Glutamatergic neuron (in vitro differentiated cells): ENCODE measurements at regions not wholly inside any gene's neighbourhood (a gene's known extent, or its start where the extent isn't known, plus 50 kb on each side); places are given as distances from the start of the nearest gene placed in this dataset.

ENCODE experiments used
- DNase-seq: peaks from one replicate; pipeline ENCODE4 v3.0.0; 2022
- H3K27ac Mint-ChIP-seq: one replicate; pipeline ENCODE4 v1.8.0; 2020; ENCODE audit warnings: mild to moderate bottlenecking, mixed read lengths, inconsistent platforms; ENCODE audit not compliant: unreplicated experiment
- H3K27me3 Mint-ChIP-seq: one replicate; pipeline ENCODE4 v1.8.0; 2020; ENCODE audit warnings: mild to moderate bottlenecking, moderate library complexity, mixed read lengths, inconsistent platforms; ENCODE audit not compliant: unreplicated experiment
- H3K36me3 Mint-ChIP-seq: one replicate; pipeline ENCODE4 v1.8.0; 2020; ENCODE audit warnings: mild to moderate bottlenecking, mixed read lengths, inconsistent platforms; ENCODE audit not compliant: unreplicated experiment
- H3K4me1 Mint-ChIP-seq: one replicate; pipeline ENCODE4 v1.8.0; 2020; ENCODE audit warnings: mild to moderate bottlenecking, low read depth, mixed read lengths, inconsistent platforms; ENCODE audit not compliant: unreplicated experiment
- H3K4me3 Mint-ChIP-seq: one replicate; pipeline ENCODE4 v1.8.0; 2020; ENCODE audit warnings: mild to moderate bottlenecking, mixed read lengths, inconsistent platforms; ENCODE audit not compliant: unreplicated experiment
- H3K9me3 Mint-ChIP-seq: one replicate; pipeline ENCODE4 v1.8.0; 2020; ENCODE audit warnings: mild to moderate bottlenecking, moderate library complexity, mixed read lengths, inconsistent platforms; ENCODE audit not compliant: unreplicated experiment
- TF ChIP-seq, protein P1 (sequence below): fragments of 200-600 bp; sonication (generic); IDR thresholded peaks from one replicate; pipeline ENCODE4 v1.5.0; 2021; ENCODE audit not compliant: partially characterized antibody, unreplicated experiment

DNA sequence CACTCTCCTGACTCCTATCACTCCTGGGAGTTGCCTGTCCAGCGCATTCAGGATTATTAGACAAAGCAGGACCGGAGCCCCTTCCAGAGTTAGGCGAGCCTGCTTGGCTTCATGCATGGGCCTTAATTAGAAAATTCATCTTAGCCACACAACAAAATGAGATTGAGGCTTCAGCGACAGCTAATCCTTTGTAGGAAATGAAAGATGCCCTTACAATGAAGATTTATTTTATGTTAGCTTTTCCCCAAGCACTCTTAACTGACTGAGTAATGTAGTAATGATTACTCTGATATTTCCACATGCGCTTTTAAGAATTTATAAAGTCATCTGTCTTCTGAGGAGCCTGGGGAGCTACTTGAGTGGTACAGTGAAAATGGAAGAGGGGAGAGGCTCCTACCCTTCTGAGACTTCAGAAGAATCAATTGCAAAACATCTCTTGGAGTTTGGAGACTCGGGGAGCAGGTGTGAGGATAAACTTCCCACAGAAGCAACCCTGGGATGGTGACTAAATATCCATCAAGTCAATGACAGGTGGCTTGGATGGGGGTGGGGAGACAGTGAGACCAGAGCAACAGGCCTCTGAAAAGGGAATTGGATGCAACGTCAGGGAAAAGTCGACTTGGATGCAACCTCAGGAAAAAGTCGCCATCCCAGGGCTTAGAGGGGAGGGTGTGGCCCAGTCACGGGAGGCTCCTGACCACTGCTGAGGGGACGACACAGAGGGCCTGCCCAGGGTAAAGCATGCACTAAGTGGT is 434.5 kb upstream of the B3GAT1 start:
- peaks cover 3% of the 10 kb centered on the region for H3K9me3 Mint-ChIP-seq
- no peaks in the 10 kb centered on the region for H3K36me3 Mint-ChIP-seq
- no peak overlapping the region for H3K4me3 Mint-ChIP-seq
- DNase-seq, result no peak
- H3K4me1 Mint-ChIP-seq, result peaks cover 14% of the 10 kb centered on the region
- TF ChIP-seq, protein P1, sequence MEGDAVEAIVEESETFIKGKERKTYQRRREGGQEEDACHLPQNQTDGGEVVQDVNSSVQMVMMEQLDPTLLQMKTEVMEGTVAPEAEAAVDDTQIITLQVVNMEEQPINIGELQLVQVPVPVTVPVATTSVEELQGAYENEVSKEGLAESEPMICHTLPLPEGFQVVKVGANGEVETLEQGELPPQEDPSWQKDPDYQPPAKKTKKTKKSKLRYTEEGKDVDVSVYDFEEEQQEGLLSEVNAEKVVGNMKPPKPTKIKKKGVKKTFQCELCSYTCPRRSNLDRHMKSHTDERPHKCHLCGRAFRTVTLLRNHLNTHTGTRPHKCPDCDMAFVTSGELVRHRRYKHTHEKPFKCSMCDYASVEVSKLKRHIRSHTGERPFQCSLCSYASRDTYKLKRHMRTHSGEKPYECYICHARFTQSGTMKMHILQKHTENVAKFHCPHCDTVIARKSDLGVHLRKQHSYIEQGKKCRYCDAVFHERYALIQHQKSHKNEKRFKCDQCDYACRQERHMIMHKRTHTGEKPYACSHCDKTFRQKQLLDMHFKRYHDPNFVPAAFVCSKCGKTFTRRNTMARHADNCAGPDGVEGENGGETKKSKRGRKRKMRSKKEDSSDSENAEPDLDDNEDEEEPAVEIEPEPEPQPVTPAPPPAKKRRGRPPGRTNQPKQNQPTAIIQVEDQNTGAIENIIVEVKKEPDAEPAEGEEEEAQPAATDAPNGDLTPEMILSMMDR, result no peak
- no peak overlapping the region for H3K27ac Mint-ChIP-seq
- peaks cover 4% of the 10 kb centered on the region for H3K27me3 Mint-ChIP-seq

- Mint-ChIP-seq H3K27me3 (peaks cover 4% of the 10 kb centered on the region), H3K4me1 (peaks cover 14% of the 10 kb centered on the region), H3K9me3 (peaks cover 3% of the 10 kb centered on the region), H3K27ac (no peak overlapping the region), H3K4me3 (no peak overlapping the region), H3K36me3 (no peaks in the 10 kb centered on the region)
- TF ChIP-seq, protein P1, result no peak
- DNase-seq, result no peak
Observed at GRCh38 chr11:134845474-134846327, 433.7 kb upstream of the B3GAT1 start.

DNA sequence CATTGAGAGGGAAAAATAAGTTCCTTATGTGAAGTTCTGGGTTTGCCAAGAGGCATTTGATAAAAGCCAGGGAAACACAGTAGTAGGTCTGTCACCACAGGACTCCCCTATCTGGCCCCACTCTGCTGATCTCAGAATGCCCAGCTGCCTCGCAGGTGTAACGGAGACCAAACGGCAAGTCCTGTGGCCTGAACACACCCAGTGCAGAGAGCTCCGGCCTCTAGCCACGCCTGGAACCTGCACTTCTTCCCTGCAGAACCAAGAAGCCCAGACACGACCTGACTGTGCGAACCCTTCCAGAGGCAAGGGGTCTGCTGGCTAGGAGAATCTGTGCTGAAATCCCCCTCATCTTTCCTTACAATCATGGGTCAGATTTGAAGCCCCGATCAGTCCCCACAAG is 432.8 kb upstream of the B3GAT1 start:
- peaks cover 14% of the 10 kb centered on the region for H3K4me1 Mint-ChIP-seq
- H3K27ac Mint-ChIP-seq, result no peak overlapping the region
- no peaks in the 10 kb centered on the region for H3K36me3 Mint-ChIP-seq
- H3K9me3 Mint-ChIP-seq, result peaks cover 3% of the 10 kb centered on the region
- peaks cover 4% of the 10 kb centered on the region for H3K27me3 Mint-ChIP-seq
- H3K4me3 Mint-ChIP-seq, result no peak overlapping the region
- DNase-seq, result no peak
- TF ChIP-seq, protein P1, result no peak

DNA sequence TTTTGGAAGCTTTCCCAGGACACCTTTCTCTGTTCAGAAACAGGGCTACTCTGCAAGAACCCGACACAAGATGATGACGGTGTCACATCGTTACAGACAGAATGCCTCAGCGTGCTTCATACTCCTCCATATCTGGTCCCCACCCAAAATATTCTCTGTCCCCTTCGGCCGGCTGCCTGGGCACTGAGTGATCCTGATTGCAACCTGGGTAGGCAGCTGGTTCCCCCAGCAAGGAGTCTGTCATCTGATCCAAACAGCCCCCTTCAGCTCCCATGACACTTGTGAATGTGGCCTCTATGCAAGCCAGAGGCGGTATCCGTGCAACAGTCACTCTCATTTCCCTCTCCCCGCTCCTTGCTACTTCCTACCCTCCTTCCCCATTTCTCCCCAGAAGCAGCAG is 431.7 kb upstream of the B3GAT1 start:
- H3K36me3 Mint-ChIP-seq, result no peaks in the 10 kb centered on the region
- H3K27me3 Mint-ChIP-seq, result peaks cover 4% of the 10 kb centered on the region
- peaks cover 14% of the 10 kb centered on the region for H3K4me1 Mint-ChIP-seq
- H3K27ac Mint-ChIP-seq, result no peak overlapping the region
- H3K9me3 Mint-ChIP-seq, result peaks cover 3% of the 10 kb centered on the region
- no peak overlapping the region for H3K4me3 Mint-ChIP-seq
- no peak for DNase-seq
- TF ChIP-seq, protein P1, result no peak

- TF ChIP-seq, protein P1, result no peak
- peaks cover 3% of the 10 kb centered on the region for H3K9me3 Mint-ChIP-seq
- H3K27ac Mint-ChIP-seq, result no peak overlapping the region
- H3K27me3 Mint-ChIP-seq, result peaks cover 4% of the 10 kb centered on the region
- no peak for DNase-seq
- H3K36me3 Mint-ChIP-seq, result no peaks in the 10 kb centered on the region
- peaks cover 14% of the 10 kb centered on the region for H3K4me1 Mint-ChIP-seq
- H3K4me3 Mint-ChIP-seq, result no peak overlapping the region
Observed at GRCh38 chr11:134843020-134843419, 431.0 kb upstream of the B3GAT1 start.
